IMR-90 (cell line): ENCODE measurements at regions not wholly inside any gene's neighbourhood (a gene's known extent, or its start where the extent isn't known, plus 50 kb on each side); places are given as distances from the start of the nearest gene placed in this dataset.

Experiments used
- ATAC-seq: fragments of 200-7000 bp; cut with Tn5 transposase; 2 replicates; pipeline ENCODE4 v1.9.1; 2020; ENCODE audit warnings: low read depth, mild to moderate bottlenecking, moderate library complexity
- BruUV-seq: library from RNA; stranded (reverse); fragments of 400-500 nt; replicated peaks from 2 replicates; lab custom pipeline; 2021; lab: Mats Ljungman, UMichigan
- CTCF ChIA-PET: fragments of 300-600 bp; formaldehyde crosslinking; extraction: SDS; loops from one replicate; lab custom pipeline; 2021; ENCODE audit warnings: antibody characterized with exemption; lab: Yijun Ruan, JAX
- POLR2A ChIA-PET: fragments of 300-600 bp; sonication (Branson Sonifier 250); formaldehyde crosslinking; loops from one replicate; lab custom pipeline; 2022; ENCODE audit warnings: antibody characterized with exemption; ENCODE audit not compliant: unreplicated experiment; lab: Charles Lee
- DNase-seq: peaks from one replicate; pipeline ENCODE4 v3.0.0; 2013
- H2AFZ ChIP-seq: replicated peaks from 2 replicates; pipeline ENCODE3; 2013; ENCODE audit warnings: low read length, mild to moderate bottlenecking; ENCODE audit not compliant: poor library complexity
- H2AK5ac ChIP-seq: 2 replicates; pipeline ENCODE4 v1.6.1; 2013; ENCODE audit warnings: low read depth, low read length, inconsistent platforms
- H2AK9ac ChIP-seq: replicated peaks from 2 replicates; pipeline ENCODE3; 2013; ENCODE audit warnings: mild to moderate bottlenecking, low read depth, low read length, moderate library complexity; ENCODE audit not compliant: poor library complexity
- H2BK120ac ChIP-seq: 2 replicates; pipeline ENCODE4 v1.6.1; 2013; ENCODE audit warnings: low read depth, low read length, inconsistent platforms
- H2BK15ac ChIP-seq: 3 replicates; pipeline ENCODE4 v1.6.1; 2013; ENCODE audit warnings: low read depth, low read length, inconsistent platforms
- H2BK20ac ChIP-seq: 2 replicates; pipeline ENCODE4 v1.6.1; 2013; ENCODE audit warnings: low read depth, mild to moderate bottlenecking, inconsistent platforms, low read length, moderate library complexity
- H2BK5ac ChIP-seq: 2 replicates; pipeline ENCODE4 v1.6.1; 2013; ENCODE audit warnings: mild to moderate bottlenecking, low read depth, low read length, inconsistent platforms; ENCODE audit not compliant: poor library complexity, severe bottlenecking
- H3K14ac ChIP-seq: replicated peaks from 2 replicates; pipeline ENCODE4 v1.6.1; 2013; ENCODE audit warnings: low read depth, low read length, inconsistent platforms
- H3K18ac ChIP-seq: 2 replicates; pipeline ENCODE4 v1.6.1; 2013; ENCODE audit warnings: low read depth, low read length, control low read depth
- H3K23ac ChIP-seq: 2 replicates; pipeline ENCODE4 v1.6.1; 2013; ENCODE audit warnings: low read depth, low read length, inconsistent platforms
- H3K27ac ChIP-seq: 2 replicates; pipeline ENCODE4 v1.5.1; 2013; ENCODE audit warnings: mild to moderate bottlenecking, control low read depth, low read length; ENCODE audit not compliant: insufficient read depth
- H3K27me3 ChIP-seq: 2 replicates; pipeline ENCODE4 v1.6.1; 2013; ENCODE audit warnings: low read length; ENCODE audit not compliant: control insufficient read depth, insufficient read depth
- H3K36me3 ChIP-seq: 2 replicates; pipeline ENCODE4 v1.6.1; 2013; ENCODE audit warnings: low read length, mixed read lengths; ENCODE audit not compliant: control insufficient read depth, insufficient read depth
- H3K4ac ChIP-seq: 2 replicates; pipeline ENCODE4 v1.6.1; 2013; ENCODE audit warnings: low read depth, low read length, inconsistent platforms
- H3K4me1 ChIP-seq: 2 replicates; pipeline ENCODE4 v1.6.1; 2013; ENCODE audit warnings: low read length, mixed read lengths; ENCODE audit not compliant: control insufficient read depth, insufficient read depth
- H3K4me2 ChIP-seq: 2 replicates; pipeline ENCODE4 v1.6.1; 2013; ENCODE audit warnings: low read depth, mild to moderate bottlenecking, control low read depth, low read length, moderate library complexity
- H3K4me3 ChIP-seq: 2 replicates; pipeline ENCODE4 v1.5.1; 2013; ENCODE audit warnings: low read depth, mild to moderate bottlenecking, control low read depth, low read length, moderate library complexity; ENCODE audit not compliant: insufficient read depth
- H3K56ac ChIP-seq: 2 replicates; pipeline ENCODE4 v1.6.1; 2013; ENCODE audit warnings: low read length, inconsistent platforms; ENCODE audit not compliant: insufficient read depth; ENCODE audit errors: extremely low read depth
- H3K79me1 ChIP-seq, 2 experiments: 2 replicates each; pipeline ENCODE4 v1.6.1; 2013; ENCODE audit warnings: low read length in 2 of 2, inconsistent platforms in 1 of 2, low read depth in 1 of 2
- H3K9ac ChIP-seq: 2 replicates; pipeline ENCODE4 v1.6.1; 2013; ENCODE audit warnings: low read depth, low read length, control low read depth
- H3K9me1 ChIP-seq: 2 replicates; pipeline ENCODE4 v1.6.1; 2013; ENCODE audit warnings: low read length, inconsistent platforms; ENCODE audit not compliant: insufficient read depth
- H3K9me3 ChIP-seq: 2 replicates; pipeline ENCODE4 v1.6.1; 2013; ENCODE audit warnings: low read length; ENCODE audit not compliant: control insufficient read depth, insufficient read depth
- H4K20me1 ChIP-seq: 2 replicates; pipeline ENCODE4 v1.6.1; 2013; ENCODE audit warnings: low read length, inconsistent platforms; ENCODE audit not compliant: insufficient read depth
- H4K5ac ChIP-seq: 2 replicates; pipeline ENCODE4 v1.6.1; 2013; ENCODE audit warnings: mild to moderate bottlenecking, low read depth, low read length, control low read depth
- H4K8ac ChIP-seq, 2 experiments: 2 replicates each; pipeline ENCODE4 v1.6.1; 2013; ENCODE audit warnings: low read depth in 2 of 2, low read length in 2 of 2, control low read depth in 1 of 2, inconsistent platforms in 1 of 2
- H4K91ac ChIP-seq: 2 replicates; pipeline ENCODE4 v1.6.1; 2013; ENCODE audit warnings: low read depth, low read length, inconsistent platforms; ENCODE audit not compliant: insufficient read depth
- CTCF ChIP-seq: conservative IDR thresholded peaks from 2 replicates; pipeline ENCODE4 v1.5.1; 2012; ENCODE audit warnings: mild to moderate bottlenecking, low read depth, low read length, improper control_type of control experiment
- FOS ChIP-seq: fragments of 150-350 bp; IDR thresholded peaks from 2 replicates; pipeline ENCODE4 v1.6.1; 2016; ENCODE audit warnings: low read depth, low read length
- RAD21 ChIP-seq: IDR thresholded peaks from 2 replicates; pipeline ENCODE4 v1.6.1; 2012; ENCODE audit warnings: low read length, improper control_type of control experiment
- SMC3 ChIP-seq: fragments of 150-350 bp; IDR thresholded peaks from 2 replicates; pipeline ENCODE4 v1.6.1; 2016; ENCODE audit warnings: low read depth, mild to moderate bottlenecking, antibody characterized with exemption, low read length, moderate library complexity
- WGBS, 2 experiments: methylation state at CpG; one replicate each; pipeline versions ENCODE4 v1.1.5 to v1.1.7; 2013; ENCODE audit warnings: missing lambda C conversion rate in 2 of 2; ENCODE audit not compliant: insufficient read length in 1 of 2; ENCODE audit errors: extremely low coverage in 2 of 2; 5-methylcytosine and 5-hydroxymethylcytosine counted together
- dilution Hi-C: fragments of 300-500 bp; cut with HindIII; formaldehyde crosslinking; loops from one replicate; pipeline ENCODE4 v1.14.3; 2018; ENCODE audit warnings: low sequenced_read_pairs; ENCODE audit not compliant: unreplicated experiment
- in situ Hi-C: fragments of 300-500 bp; cut with MboI; formaldehyde crosslinking; loops from 3 replicates; pipeline ENCODE4 v1.14.3; 2019; ENCODE audit warnings: low sequenced_read_pairs, inconsistent platforms, mixed read lengths
- intact Hi-C: fragments of 100-400 bp; cut with micrococcal nuclease; formaldehyde crosslinking; loops from 2 replicates; pipeline ENCODE4 v1.10.0; 2022

GRCh38 chr15:38853608-38854007 is 289.0 kb upstream of the RASGRP1 start:
- TF ChIP-seq RAD21 (peak; percentile 46), FOS (no peak), SMC3 (peak; percentile 38), CTCF (peak; percentile 43)
- H4K91ac ChIP-seq, result peak overlapping the region; percentile 5; the same call in 1 of the 2 replicates
- DNase-seq (peak; percentile 52), ATAC-seq (peak; percentile 81)
- peak overlapping the region; percentile 50 for H2BK120ac ChIP-seq
- CTCF ChIA-PET, result interaction anchor here (1.0 to 1.2 kb wide), 2 partner anchors 10 to 11 kb away, joined by 3 read pairs; no protein-coding TSS in a partner anchor
- no peak overlapping the region; the same call in 2 of the 3 replicates for H2BK15ac ChIP-seq
- peaks cover 2% of the 10 kb centered on the region; the same call in 1 of the 2 replicates for H3K4me1 ChIP-seq
- no peak overlapping the region for H3K4me2 ChIP-seq
- no peaks in the 10 kb centered on the region for H3K9me3 ChIP-seq
- H2BK20ac ChIP-seq, result 0 out of 2 replicates have a peak overlapping the region, but pooled peaks have one; percentile 20
- H3K18ac ChIP-seq, result peak overlapping the region; percentile 11; the same call in 1 of the 2 replicates
- H3K4me3 ChIP-seq, result no peak overlapping the region
- H2AFZ ChIP-seq, result peak overlapping the region; percentile 5
- no peak overlapping the region for H3K9ac ChIP-seq
- in situ Hi-C loops, result no loop called here
- H3K27me3 ChIP-seq, result no peaks in the 10 kb centered on the region
- 0 out of 2 replicates have a peak overlapping the region, but pooled peaks have one; percentile 21 for H4K5ac ChIP-seq
- WGBS, 2 experiments, result no CpG with 5 or more reads among the region's 1 CpG
- POLR2A ChIA-PET, result no interaction called here
- no peak overlapping the region for H2AK9ac ChIP-seq
- H3K79me1 ChIP-seq, result no peaks in the 10 kb centered on the region
- H3K23ac ChIP-seq, result no peak overlapping the region
- dilution Hi-C loops, result no loop called here
- H3K9me1 ChIP-seq, result no peaks in the 10 kb centered on the region
- no peak overlapping the region for H3K27ac ChIP-seq
- intact Hi-C loops, result no loop called here
- no TSS peak for BruUV-seq
- no peaks in the 10 kb centered on the region for H3K36me3 ChIP-seq
- H4K20me1 ChIP-seq, result no peaks in the 10 kb centered on the region
- H3K4ac ChIP-seq, result peak overlapping the region; percentile 3; the same call in 1 of the 2 replicates
- H2AK5ac ChIP-seq, result no peak overlapping the region
- no peak overlapping the region for H3K14ac ChIP-seq
- no peak overlapping the region for H3K56ac ChIP-seq
- no peak overlapping the region for H2BK5ac ChIP-seq
- peak overlapping the region in 1 of 2 experiments; percentile 79; a peak in 2 of 4 replicates for H4K8ac ChIP-seq
